NCI-H2081 treated with DMSO at 0.1 percent for 48 hours (cell line): ENCODE measurements at regions not wholly inside any gene's neighbourhood (a gene's known extent, or its start where the extent isn't known, plus 50 kb on each side); places are given as distances from the start of the nearest gene placed in this dataset.
"Not testable (repeated sequence)": the region's sequence is repeated elsewhere in the genome, so short reads cannot be mapped to it uniquely, and the experiment has no call there.

Experiments used
- DNase-seq: peaks from one replicate; lab custom pipeline; 2025; lab: John Stamatoyannopoulos, UW

GRCh38 chr21:24552491-24552890 is 1054.8 kb downstream of the MRPL39 start:
- DNase-seq, result no peak

DNA sequence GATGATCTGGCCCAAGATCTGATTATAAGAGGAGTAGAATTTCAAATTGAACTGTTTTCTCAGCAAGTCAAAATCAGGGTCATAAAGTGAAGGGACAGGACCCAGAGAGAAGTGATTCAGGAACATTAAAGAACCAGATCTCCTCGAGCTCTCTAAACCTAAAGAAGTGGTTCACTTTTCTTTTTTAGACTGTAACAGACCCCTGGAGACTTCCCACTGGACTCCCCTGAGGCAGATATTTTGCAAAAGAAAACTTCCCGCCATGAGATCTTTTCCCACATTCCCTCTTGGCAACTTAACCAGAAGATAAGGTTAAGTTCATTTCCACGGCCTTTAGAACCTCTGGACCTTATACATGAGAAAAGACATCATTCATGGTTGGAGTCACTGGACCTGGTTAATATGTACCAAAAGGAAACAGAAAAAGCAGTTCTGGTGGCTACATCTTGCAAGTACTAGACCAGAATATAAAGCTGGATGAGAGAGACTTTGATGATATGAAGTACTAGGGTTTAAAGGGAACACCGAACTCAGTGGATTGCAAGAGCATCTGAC is 1061.4 kb downstream of the MRPL39 start:
- DNase-seq, result no peak

- no peak for DNase-seq
Measured at GRCh38 chr21:24514081-24514733, 1093.1 kb downstream of the MRPL39 start.

GRCh38 chr21:24509131-24509530 is 1098.2 kb downstream of the MRPL39 start:
- no peak for DNase-seq

GRCh38 chr21:24486973-24487372 is 1120.3 kb downstream of the MRPL39 start:
- no peak for DNase-seq

GRCh38 chr21:24483361-24483760 is 1123.9 kb downstream of the MRPL39 start:
- not testable (repeated sequence) for DNase-seq

- no peak for DNase-seq
Measured at GRCh38 chr21:24470852-24471251, 1136.4 kb downstream of the MRPL39 start.

GRCh38 chr21:24456358-24456757 is 1150.9 kb downstream of the MRPL39 start:
- DNase-seq, result no peak

DNA sequence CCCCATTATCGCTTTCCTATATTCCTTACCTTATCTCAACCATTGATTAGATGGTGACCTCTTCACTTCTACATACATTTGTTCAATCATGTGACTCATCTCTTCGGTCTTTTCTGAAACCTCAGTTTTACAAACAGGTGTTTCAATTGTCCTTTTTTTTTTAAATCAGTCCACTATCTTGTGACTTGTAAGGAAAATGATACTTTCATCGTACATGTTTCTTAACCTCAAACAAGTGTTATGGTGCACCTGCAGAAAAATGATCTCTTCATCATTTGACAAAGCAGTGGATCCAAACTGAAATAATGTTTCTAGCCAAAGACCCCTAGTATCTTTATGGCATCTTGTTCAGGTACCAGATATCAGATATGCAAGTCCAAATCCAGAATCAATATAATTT is 1157.2 kb downstream of the MRPL39 start:
- DNase-seq, result no peak

DNA sequence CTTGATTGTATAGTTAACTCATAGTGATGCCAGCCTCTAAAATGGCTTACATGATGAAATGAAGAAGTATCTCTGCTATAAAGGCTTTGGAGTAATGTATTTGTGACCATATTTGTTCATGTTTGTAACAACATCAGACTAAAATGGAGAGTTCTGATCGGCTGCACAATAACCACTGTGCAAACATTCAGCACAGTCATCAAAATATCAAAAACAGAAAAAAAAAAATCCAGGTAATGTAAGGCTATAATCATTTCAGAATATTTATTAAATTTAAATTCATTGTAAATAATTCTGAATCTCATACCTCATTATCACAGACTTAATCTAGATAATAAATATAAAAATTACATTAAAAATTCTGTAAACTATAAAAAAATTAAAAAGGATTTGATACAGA is 1161.8 kb downstream of the MRPL39 start:
- DNase-seq, result no peak

GRCh38 chr21:24444736-24445135 is 1162.5 kb downstream of the MRPL39 start:
- no peak for DNase-seq

- no peak for DNase-seq
Measured at GRCh38 chr21:24436236-24436635, 1171.0 kb downstream of the MRPL39 start.

DNA sequence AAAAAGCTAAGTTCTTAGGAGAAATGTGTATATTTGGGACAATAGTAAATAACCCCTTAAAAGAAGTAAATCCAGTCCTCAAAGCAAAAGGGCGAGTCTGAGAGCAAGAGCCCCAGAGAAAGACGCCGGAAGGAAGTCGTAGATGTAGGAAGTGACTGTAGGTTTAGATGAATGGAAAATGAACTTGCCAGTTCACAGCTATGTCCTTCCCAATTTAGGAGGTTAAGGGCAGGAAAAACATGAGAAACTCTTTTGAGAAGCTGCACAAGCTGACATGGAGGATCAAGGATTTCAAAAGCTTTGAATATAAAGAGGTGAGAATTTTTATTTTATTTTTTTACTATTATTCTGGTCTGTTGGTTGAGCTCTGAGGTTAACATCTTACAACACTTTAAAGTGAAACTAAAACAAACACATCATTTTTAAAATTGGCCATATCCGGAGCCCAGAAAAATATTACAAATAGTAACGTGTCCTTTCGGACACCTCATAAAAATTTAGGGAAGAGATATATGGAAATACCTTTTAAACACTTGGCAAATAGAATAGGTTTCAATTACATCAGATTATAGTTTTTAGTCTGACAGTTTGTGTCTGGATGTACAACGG is 1178.6 kb downstream of the MRPL39 start:
- no peak for DNase-seq

DNA sequence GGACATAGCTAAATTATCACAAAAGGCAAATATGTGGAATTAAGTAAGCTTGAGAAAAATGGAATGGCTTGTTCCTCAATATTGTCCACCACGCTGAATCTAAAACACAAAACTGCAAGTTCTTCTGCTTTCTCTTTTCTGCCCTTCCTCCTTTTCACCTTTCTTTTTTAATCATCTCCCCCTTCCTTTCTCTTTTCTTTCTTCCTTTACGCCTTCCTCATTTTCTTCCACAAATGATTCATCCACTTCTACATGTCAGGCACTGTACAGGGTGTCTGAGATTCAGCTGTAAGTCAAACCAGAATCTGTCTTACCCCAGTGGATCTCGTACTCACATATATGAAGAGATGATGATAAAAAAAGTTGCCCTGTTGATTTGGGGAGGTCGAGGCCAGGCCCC is 1182.5 kb downstream of the MRPL39 start:
- no peak for DNase-seq

DNA sequence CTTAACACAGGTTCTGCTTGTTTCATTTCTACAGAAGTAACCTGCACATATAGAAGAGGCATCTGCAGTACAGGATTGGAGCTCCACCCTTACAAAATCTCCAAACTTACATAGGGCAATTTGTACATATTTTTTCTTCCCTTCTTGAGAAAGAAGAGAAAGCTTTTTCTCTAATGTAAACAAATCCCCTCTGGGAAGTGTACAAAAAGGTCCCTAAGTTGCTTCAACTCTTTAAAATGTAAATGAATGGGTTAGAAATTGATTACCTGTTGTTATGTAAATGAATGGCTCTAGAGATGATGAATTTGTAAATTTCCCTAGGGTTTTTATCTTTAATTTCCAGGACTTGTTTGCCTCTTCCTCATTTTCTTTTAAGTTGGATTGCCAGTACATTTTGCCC is 1183.7 kb downstream of the MRPL39 start:
- no peak for DNase-seq

GRCh38 chr21:24420689-24421088 is 1186.6 kb downstream of the MRPL39 start:
- no peak for DNase-seq

- DNase-seq, result not testable (repeated sequence)
Measured at GRCh38 chr21:24419641-24420040, 1187.6 kb downstream of the MRPL39 start.

GRCh38 chr21:24418671-24419070 is 1188.6 kb downstream of the MRPL39 start:
- no peak for DNase-seq

GRCh38 chr21:24411429-24411828 is 1195.9 kb downstream of the MRPL39 start:
- no peak for DNase-seq

GRCh38 chr21:24403221-24403620 is 1204.1 kb downstream of the MRPL39 start:
- no peak for DNase-seq

- no peak for DNase-seq
Measured at GRCh38 chr21:24395320-24395923, 1211.9 kb downstream of the MRPL39 start.

DNA sequence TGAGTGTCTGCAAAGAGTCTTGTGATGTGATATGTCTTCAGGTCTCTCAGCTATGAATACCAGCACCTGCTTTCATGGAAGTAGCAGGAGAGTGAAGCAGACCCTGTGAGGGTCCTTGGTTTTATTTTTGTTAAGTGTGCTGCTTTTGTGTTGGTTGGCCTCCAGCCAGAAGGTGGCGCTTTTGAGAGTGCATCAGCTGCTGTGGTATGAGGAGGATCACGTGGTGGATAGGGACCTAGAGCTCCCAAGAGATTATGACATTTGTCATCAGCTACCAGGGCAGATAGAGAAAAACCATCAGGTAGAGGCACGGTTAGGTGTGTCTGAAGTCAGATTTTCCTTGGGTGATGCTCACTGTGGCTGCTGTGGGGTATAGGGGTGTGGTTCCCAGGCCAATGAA is 1232.1 kb downstream of the MRPL39 start:
- DNase-seq, result no peak

DNA sequence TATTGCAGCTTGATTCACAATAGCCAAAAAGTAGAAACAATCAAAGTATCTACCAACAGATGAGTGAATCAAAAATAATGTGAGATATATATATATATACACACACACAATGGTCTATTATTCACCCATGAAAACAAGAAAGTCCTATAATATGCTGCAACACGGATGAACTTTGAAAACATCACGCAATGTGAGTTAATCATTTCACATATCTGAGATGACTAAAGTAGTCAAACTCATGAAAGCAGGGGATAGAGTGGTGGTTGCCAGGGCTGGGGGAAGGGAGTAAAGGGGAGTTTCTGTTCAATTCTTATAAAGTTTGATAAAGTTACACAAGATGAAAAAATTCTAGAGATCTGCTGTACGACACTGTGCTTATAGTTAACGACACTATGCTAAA is 1234.8 kb downstream of the MRPL39 start:
- no peak for DNase-seq
